Hepatocyte (in vitro differentiated cells): ENCODE measurements at regions not wholly inside any gene's neighbourhood (a gene's known extent, or its start where the extent isn't known, plus 50 kb on each side); places are given as distances from the start of the nearest gene placed in this dataset.

Experiments used
- DNase-seq: peaks from one replicate; pipeline ENCODE4 v3.0.0-alpha.2; 2016; ENCODE audit warnings: low spot score
- H2AFZ ChIP-seq: fragments of 200-600 bp; sonication (generic); 2 replicates; pipeline ENCODE4 v1.6.0; 2016; ENCODE audit warnings: antibody characterized with exemption, mild to moderate bottlenecking
- H3K27ac ChIP-seq: fragments of 200-600 bp; sonication (generic); 2 replicates; pipeline ENCODE4 v1.5.1; 2016; ENCODE audit warnings: mild to moderate bottlenecking
- H3K27me3 ChIP-seq: fragments of 200-600 bp; sonication (generic); 2 replicates; pipeline ENCODE4 v1.6.1; 2016
- H3K36me3 ChIP-seq: fragments of 200-600 bp; sonication (generic); replicated peaks from 2 replicates; pipeline ENCODE4 v1.5.1; 2016; ENCODE audit warnings: low read depth; ENCODE audit not compliant: insufficient read depth
- H3K4me1 ChIP-seq: fragments of 200-600 bp; sonication (generic); 2 replicates; pipeline ENCODE4 v1.5.1; 2016; ENCODE audit warnings: mild to moderate bottlenecking, moderate library complexity; ENCODE audit not compliant: insufficient read depth
- H3K4me2 ChIP-seq: fragments of 200-600 bp; sonication (generic); 2 replicates; pipeline ENCODE4 v1.6.0; 2016
- H3K4me3 ChIP-seq: fragments of 200-600 bp; sonication (generic); 2 replicates; pipeline ENCODE4 v1.5.1; 2016; ENCODE audit warnings: mild to moderate bottlenecking
- H3K79me2 ChIP-seq: fragments of 200-600 bp; sonication (generic); 2 replicates; pipeline ENCODE4 v1.6.0; 2017; ENCODE audit warnings: mild to moderate bottlenecking
- H3K9me2 ChIP-seq: fragments of 200-600 bp; sonication (generic); replicated peaks from 2 replicates; pipeline ENCODE4 v1.6.0; 2017; ENCODE audit warnings: mild to moderate bottlenecking; ENCODE audit not compliant: insufficient read depth
- H3K9me3 ChIP-seq: fragments of 200-600 bp; sonication (generic); 2 replicates; pipeline ENCODE4 v1.5.1; 2016; ENCODE audit warnings: low read depth, mild to moderate bottlenecking
- H4K20me1 ChIP-seq: fragments of 200-600 bp; sonication (generic); 2 replicates; pipeline ENCODE4 v1.6.0; 2016; ENCODE audit warnings: mild to moderate bottlenecking; ENCODE audit not compliant: insufficient read depth, poor library complexity, severe bottlenecking
- EZH2 ChIP-seq: fragments of 200-600 bp; sonication (generic); IDR thresholded peaks from 2 replicates; pipeline ENCODE4 v1.6.1; 2016; ENCODE audit warnings: antibody characterized with exemption, mild to moderate bottlenecking, borderline replicate concordance
- EZH2phosphoT487 ChIP-seq: fragments of 200-600 bp; sonication (generic); IDR thresholded peaks from one replicate; pipeline ENCODE4 v1.6.1; 2018; ENCODE audit warnings: antibody characterized with exemption, mild to moderate bottlenecking, low read depth, moderate library complexity; ENCODE audit not compliant: unreplicated experiment, severe bottlenecking
- WGBS: methylation state at CpG from one replicate; pipeline ENCODE4 v1.1.6; 2016; ENCODE audit warnings: low lambda C conversion rate; ENCODE audit errors: missing lambda C conversion rate; 5-methylcytosine and 5-hydroxymethylcytosine counted together
- TF ChIP-seq, protein P1 (sequence below): fragments of 200-600 bp; sonication (generic); IDR thresholded peaks from 2 replicates; pipeline ENCODE4 v1.5.1; 2016; ENCODE audit warnings: antibody characterized with exemption, mild to moderate bottlenecking; ENCODE audit not compliant: poor library complexity

DNA sequence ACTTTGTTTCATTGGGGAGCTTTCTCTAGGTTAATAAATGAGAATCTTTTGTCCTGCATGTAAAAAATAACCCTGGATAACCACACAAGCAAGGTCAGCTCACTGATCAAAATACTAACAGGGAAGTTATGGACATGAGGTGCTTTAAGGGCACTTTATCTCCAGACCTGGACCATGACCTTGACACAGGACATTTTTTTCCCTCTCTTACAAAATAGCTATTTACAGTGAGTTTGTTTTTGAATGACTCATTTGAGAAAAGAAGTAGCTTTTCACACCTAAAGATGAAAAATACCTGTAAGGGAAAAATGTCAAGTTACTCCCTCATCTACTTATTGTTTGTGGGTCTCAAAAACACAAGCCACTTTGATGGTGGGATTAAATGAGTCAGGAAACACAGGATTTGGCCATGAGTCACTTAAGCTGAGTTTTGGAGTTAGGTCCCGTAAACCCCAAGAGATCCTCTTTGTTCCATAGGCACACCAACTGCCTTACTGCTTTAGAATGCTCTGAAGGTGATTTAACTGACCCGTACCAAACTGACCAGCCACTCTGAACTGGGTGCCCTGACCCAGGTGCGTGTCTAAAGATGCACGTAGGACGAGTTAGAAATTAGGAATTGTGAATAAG lies 479.3 kb upstream of the NXPH2 start:
- no peak overlapping the region for H3K4me3 ChIP-seq
- DNase-seq: peak; percentile 8
- H2AFZ ChIP-seq: no peak overlapping the region
- H3K79me2 ChIP-seq: no peaks in the 10 kb centered on the region
- no peaks in the 10 kb centered on the region for H3K4me1 ChIP-seq
- H3K4me2 ChIP-seq: no peak overlapping the region
- TF ChIP-seq EZH2 (no peak), EZH2phosphoT487 (no peak)
- TF ChIP-seq, protein P1, sequence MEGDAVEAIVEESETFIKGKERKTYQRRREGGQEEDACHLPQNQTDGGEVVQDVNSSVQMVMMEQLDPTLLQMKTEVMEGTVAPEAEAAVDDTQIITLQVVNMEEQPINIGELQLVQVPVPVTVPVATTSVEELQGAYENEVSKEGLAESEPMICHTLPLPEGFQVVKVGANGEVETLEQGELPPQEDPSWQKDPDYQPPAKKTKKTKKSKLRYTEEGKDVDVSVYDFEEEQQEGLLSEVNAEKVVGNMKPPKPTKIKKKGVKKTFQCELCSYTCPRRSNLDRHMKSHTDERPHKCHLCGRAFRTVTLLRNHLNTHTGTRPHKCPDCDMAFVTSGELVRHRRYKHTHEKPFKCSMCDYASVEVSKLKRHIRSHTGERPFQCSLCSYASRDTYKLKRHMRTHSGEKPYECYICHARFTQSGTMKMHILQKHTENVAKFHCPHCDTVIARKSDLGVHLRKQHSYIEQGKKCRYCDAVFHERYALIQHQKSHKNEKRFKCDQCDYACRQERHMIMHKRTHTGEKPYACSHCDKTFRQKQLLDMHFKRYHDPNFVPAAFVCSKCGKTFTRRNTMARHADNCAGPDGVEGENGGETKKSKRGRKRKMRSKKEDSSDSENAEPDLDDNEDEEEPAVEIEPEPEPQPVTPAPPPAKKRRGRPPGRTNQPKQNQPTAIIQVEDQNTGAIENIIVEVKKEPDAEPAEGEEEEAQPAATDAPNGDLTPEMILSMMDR: no peak
- 83% methylated on average over 5 of the region's 5 CpGs for WGBS
- no peaks in the 10 kb centered on the region for H3K27me3 ChIP-seq
- H3K36me3 ChIP-seq: no peaks in the 10 kb centered on the region
- no peaks in the 10 kb centered on the region for H4K20me1 ChIP-seq
- H3K27ac ChIP-seq: no peak overlapping the region
- H3K9me2 ChIP-seq: no peaks in the 10 kb centered on the region
- no peaks in the 10 kb centered on the region for H3K9me3 ChIP-seq

DNA sequence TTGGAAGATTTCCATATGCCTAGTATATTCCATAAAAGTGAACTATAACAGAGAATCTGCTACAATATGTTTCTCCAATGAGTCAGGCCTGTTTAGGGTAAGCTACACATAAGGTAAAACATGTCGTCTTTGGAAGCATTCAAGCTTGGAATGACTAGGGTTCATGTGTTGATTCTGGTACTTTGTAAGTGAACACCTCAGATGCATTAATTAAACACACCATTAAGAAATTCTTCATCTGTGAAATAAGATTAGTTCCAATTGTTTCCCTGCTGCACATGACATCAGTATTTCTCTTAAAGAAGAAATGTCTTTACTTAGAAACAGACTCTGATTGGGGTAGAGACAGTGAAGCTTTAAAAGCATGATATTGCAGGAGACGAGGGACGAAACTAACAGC lies 461.1 kb upstream of the NXPH2 start:
- no peaks in the 10 kb centered on the region for H4K20me1 ChIP-seq
- H3K9me3 ChIP-seq: no peaks in the 10 kb centered on the region
- H3K9me2 ChIP-seq: no peaks in the 10 kb centered on the region
- no peak overlapping the region for H3K4me2 ChIP-seq
- DNase-seq: no peak
- H3K4me3 ChIP-seq: no peak overlapping the region
- H2AFZ ChIP-seq: no peak overlapping the region
- WGBS: 91% methylated on average over 3 of the region's 3 CpGs
- H3K36me3 ChIP-seq: no peaks in the 10 kb centered on the region
- H3K27ac ChIP-seq: no peak overlapping the region
- H3K4me1 ChIP-seq: no peaks in the 10 kb centered on the region
- H3K27me3 ChIP-seq: no peaks in the 10 kb centered on the region
- TF ChIP-seq EZH2 (no peak), EZH2phosphoT487 (no peak)
- TF ChIP-seq, protein P1: no peak
- no peaks in the 10 kb centered on the region for H3K79me2 ChIP-seq

DNA sequence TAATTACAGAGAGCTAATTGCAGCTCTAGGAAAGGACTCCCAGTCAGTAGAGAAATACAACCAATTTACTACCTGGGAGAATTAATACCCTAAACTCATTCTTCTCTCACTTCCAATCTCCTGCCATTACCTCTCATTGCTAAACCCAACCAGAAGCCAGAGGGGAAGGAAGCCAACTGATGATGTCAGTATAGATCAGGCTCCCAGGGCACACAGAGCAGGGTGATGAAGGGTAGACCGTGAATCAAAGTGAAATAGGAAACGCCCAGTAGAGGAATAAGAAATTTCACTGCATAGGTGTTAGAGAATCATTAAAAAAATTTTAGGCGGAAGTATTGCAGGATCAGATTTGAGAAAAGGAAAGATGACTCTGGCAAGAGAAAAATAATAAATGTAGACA lies 456.8 kb upstream of the NXPH2 start:
- no peaks in the 10 kb centered on the region for H3K9me3 ChIP-seq
- no peaks in the 10 kb centered on the region for H3K79me2 ChIP-seq
- TF ChIP-seq, protein P1: no peak
- no peak for TF ChIP-seq EZH2
- no peak for TF ChIP-seq EZH2phosphoT487
- H3K27me3 ChIP-seq: no peaks in the 10 kb centered on the region
- no peak overlapping the region for H3K27ac ChIP-seq
- H3K9me2 ChIP-seq: no peaks in the 10 kb centered on the region
- WGBS: 86% methylated on average over 3 of the region's 3 CpGs
- H3K4me3 ChIP-seq: no peak overlapping the region
- no peaks in the 10 kb centered on the region for H4K20me1 ChIP-seq
- H3K4me1 ChIP-seq: no peaks in the 10 kb centered on the region
- no peak for DNase-seq
- no peak overlapping the region for H3K4me2 ChIP-seq
- no peak overlapping the region for H2AFZ ChIP-seq
- H3K36me3 ChIP-seq: no peaks in the 10 kb centered on the region

DNA sequence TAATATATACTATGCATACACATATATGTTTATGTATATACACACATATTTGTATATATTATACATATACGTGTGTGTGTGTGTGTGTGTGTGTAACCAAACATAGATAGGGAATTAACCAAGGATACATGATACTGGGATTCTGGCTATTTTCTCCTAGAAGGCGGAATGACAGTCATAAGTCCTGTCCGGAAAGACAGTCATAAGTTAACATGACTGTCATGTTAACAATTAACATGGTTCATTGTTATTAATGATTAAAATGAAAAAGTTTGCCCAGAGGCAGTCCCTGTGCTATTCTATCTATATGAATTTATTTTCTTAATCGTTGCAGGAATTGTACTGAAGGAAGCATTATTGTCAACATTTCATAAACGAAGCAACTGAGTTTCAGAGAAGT lies 450.7 kb upstream of the NXPH2 start:
- no peaks in the 10 kb centered on the region for H4K20me1 ChIP-seq
- H3K27me3 ChIP-seq: no peaks in the 10 kb centered on the region
- H3K9me2 ChIP-seq: no peaks in the 10 kb centered on the region
- H3K4me2 ChIP-seq: no peak overlapping the region
- no peaks in the 10 kb centered on the region for H3K36me3 ChIP-seq
- no peaks in the 10 kb centered on the region for H3K4me1 ChIP-seq
- H3K27ac ChIP-seq: no peak overlapping the region
- no peak overlapping the region for H2AFZ ChIP-seq
- DNase-seq: no peak
- 77% methylated on average over 5 of the region's 5 CpGs for WGBS
- H3K9me3 ChIP-seq: no peaks in the 10 kb centered on the region
- no peak overlapping the region for H3K4me3 ChIP-seq
- TF ChIP-seq EZH2 (no peak), EZH2phosphoT487 (no peak)
- no peaks in the 10 kb centered on the region for H3K79me2 ChIP-seq
